H1 (cell line): ENCODE measurements at regions not wholly inside any gene's neighbourhood (a gene's known extent, or its start where the extent isn't known, plus 50 kb on each side); places are given as distances from the start of the nearest gene placed in this dataset.

ENCODE experiments used
- CTCF ChIA-PET: fragments of 300-600 bp; sonication (Branson Sonifier 250); formaldehyde crosslinking; loops from one replicate; lab custom pipeline; 2021; ENCODE audit not compliant: partially characterized antibody; lab: Charles Lee
- POLR2A ChIA-PET: fragments of 300-600 bp; sonication (Branson Sonifier 250); formaldehyde crosslinking; loops from one replicate; lab custom pipeline; 2021; ENCODE audit warnings: inconsistent platforms; ENCODE audit not compliant: partially characterized antibody; lab: Charles Lee
- DNase-seq, 2 experiments: peaks; one replicate each; pipeline versions ENCODE4 v3.0.0 to v3.0.0-alpha.2; 2010 to 2022; ENCODE audit warnings: low spot score in 2 of 2, low read depth in 1 of 2, mixed read lengths in 1 of 2
- FAIRE-seq: peaks from 2 replicates; lab custom pipeline; 2011; peaks lifted over from hg19 to GRCh38; lab: Jason Lieb, UNC
- H2AFZ ChIP-seq: 2 replicates; pipeline ENCODE4 v1.8.1; 2012; ENCODE audit warnings: low read length, inconsistent platforms
- H2AK5ac ChIP-seq: 2 replicates; pipeline ENCODE4 v1.6.1; 2013; ENCODE audit warnings: low read depth, low read length
- H2BK120ac ChIP-seq: replicated peaks from 2 replicates; pipeline ENCODE3; 2013; ENCODE audit warnings: low read depth, low read length, inconsistent platforms
- H2BK12ac ChIP-seq: 2 replicates; pipeline ENCODE4 v1.6.1; 2013; ENCODE audit warnings: low read depth, low read length
- H2BK15ac ChIP-seq: 2 replicates; pipeline ENCODE4 v1.6.1; 2013; ENCODE audit warnings: low read length
- H2BK20ac ChIP-seq: 2 replicates; pipeline ENCODE4 v1.6.1; 2013; ENCODE audit warnings: low read length
- H2BK5ac ChIP-seq: 2 replicates; pipeline ENCODE4 v1.6.1; 2013; ENCODE audit warnings: low read depth, low read length
- H3K14ac ChIP-seq: 2 replicates; pipeline ENCODE4 v1.6.1; 2013; ENCODE audit warnings: inconsistent platforms; ENCODE audit not compliant: insufficient read length
- H3K18ac ChIP-seq: 2 replicates; pipeline ENCODE4 v1.6.1; 2013; ENCODE audit warnings: low read length; ENCODE audit errors: extremely low read depth
- H3K23ac ChIP-seq: 2 replicates; pipeline ENCODE4 v1.6.1; 2013; ENCODE audit warnings: inconsistent platforms; ENCODE audit not compliant: insufficient read length
- H3K23me2 ChIP-seq: 2 replicates; pipeline ENCODE4 v1.6.1; 2013; ENCODE audit warnings: low read depth, low read length
- H3K27ac ChIP-seq: 2 replicates; pipeline ENCODE4 v1.6.1; 2011; ENCODE audit warnings: low read depth, low read length, inconsistent platforms
- H3K27me3 ChIP-seq, 4 experiments: replicated peaks in 1 of 4; 1 replicate in 1 of 4; 2 replicates in 3 of 4; pipeline versions ENCODE4 v1.6.1 to v1.8.1; 2011 to 2013; ENCODE audit warnings: low read length in 3 of 4, mild to moderate bottlenecking in 3 of 4, inconsistent platforms in 2 of 4, mixed read lengths in 2 of 4, moderate library complexity in 1 of 4; ENCODE audit not compliant: control insufficient read depth in 3 of 4, insufficient read depth in 3 of 4; ENCODE audit errors: extremely low read depth in 1 of 4
- H3K36me3 ChIP-seq, 4 experiments: 2 replicates each; pipeline versions ENCODE4 v1.6.1 to v1.8.1; 2011 to 2013; ENCODE audit warnings: mild to moderate bottlenecking in 4 of 4, low read length in 3 of 4, moderate library complexity in 2 of 4, control low read depth in 1 of 4, inconsistent platforms in 1 of 4; ENCODE audit not compliant: insufficient read depth in 4 of 4, control insufficient read depth in 2 of 4
- H3K4ac ChIP-seq: replicated peaks from 2 replicates; pipeline ENCODE3; 2013; ENCODE audit warnings: low read length, low read depth, mixed read lengths, inconsistent platforms; ENCODE audit not compliant: insufficient read length
- H3K4me1 ChIP-seq, 4 experiments: replicated peaks in 1 of 4; 1 replicate in 1 of 4; 2 replicates in 3 of 4; pipeline versions ENCODE4 v1.6.1 to v1.8.1; 2011 to 2013; ENCODE audit warnings: low read length in 3 of 4, inconsistent platforms in 2 of 4, mixed read lengths in 1 of 4; ENCODE audit not compliant: insufficient read depth in 4 of 4, control insufficient read depth in 3 of 4
- H3K4me2 ChIP-seq, 2 experiments: 2 replicates each; pipeline versions ENCODE4 v1.6.1 to v1.8.1; 2011 to 2013; ENCODE audit warnings: low read depth in 2 of 2, low read length in 2 of 2, control low read depth in 1 of 2, inconsistent platforms in 1 of 2, mild to moderate bottlenecking in 1 of 2; ENCODE audit not compliant: insufficient read depth in 1 of 2
- H3K4me3 ChIP-seq, 4 experiments: fragments of 200-600, 300-600 bp in 1 of 4; sonication (generic), shearing (Covaris generic), sonication (Bioruptor Twin) in 1 of 4; 2 replicates each; pipeline versions ENCODE4 v1.5.1 to v1.8.1; 2011 to 2016; ENCODE audit warnings: low read length in 4 of 4, low read depth in 3 of 4, control low read depth in 2 of 4, inconsistent platforms in 2 of 4, mild to moderate bottlenecking in 2 of 4, mixed read lengths in 1 of 4, moderate library complexity in 1 of 4; ENCODE audit not compliant: insufficient read depth in 2 of 4; ENCODE audit errors: extremely low read depth in 1 of 4
- H3K56ac ChIP-seq: replicated peaks from 2 replicates; pipeline ENCODE3; 2013; ENCODE audit warnings: low read depth, mild to moderate bottlenecking, mixed read lengths, low read length, inconsistent platforms; ENCODE audit not compliant: insufficient read length
- H3K79me1 ChIP-seq: 2 replicates; pipeline ENCODE4 v1.6.1; 2013; ENCODE audit warnings: low read depth, low read length, control low read depth
- H3K79me2 ChIP-seq, 2 experiments: 2 replicates each; pipeline versions ENCODE4 v1.6.1 to v1.8.1; 2012 to 2013; ENCODE audit warnings: low read length in 2 of 2, mild to moderate bottlenecking in 2 of 2, inconsistent platforms in 1 of 2; ENCODE audit not compliant: insufficient read depth in 2 of 2, control insufficient read depth in 1 of 2
- H3K9ac ChIP-seq, 4 experiments: replicated peaks in 1 of 4; 1 replicate in 1 of 4; 2 replicates in 3 of 4; pipeline versions ENCODE4 v1.6.1 to v1.8.1; 2011 to 2013; ENCODE audit warnings: low read depth in 3 of 4, low read length in 3 of 4, control low read depth in 2 of 4, mild to moderate bottlenecking in 2 of 4, moderate library complexity in 2 of 4, inconsistent platforms in 1 of 4; ENCODE audit errors: extremely low read depth in 1 of 4
- H3K9me3 ChIP-seq, 2 experiments: 2 replicates each; pipeline versions ENCODE4 v1.6.1 to v1.8.1; 2012 to 2013; ENCODE audit warnings: mild to moderate bottlenecking in 2 of 2, moderate library complexity in 2 of 2, control low read depth in 1 of 2, inconsistent platforms in 1 of 2, low read depth in 1 of 2, low read length in 1 of 2, mixed read lengths in 1 of 2; ENCODE audit not compliant: insufficient read depth in 2 of 2
- H4K20me1 ChIP-seq, 2 experiments: replicated peaks in 1 of 2; 2 replicates each; pipeline versions ENCODE3 to v1.8.1; 2011 to 2013; ENCODE audit warnings: inconsistent platforms in 2 of 2, low read length in 2 of 2, mild to moderate bottlenecking in 1 of 2; ENCODE audit not compliant: insufficient read depth in 2 of 2, control insufficient read depth in 1 of 2
- H4K5ac ChIP-seq: 2 replicates; pipeline ENCODE4 v1.6.1; 2013; ENCODE audit warnings: low read length, low read depth, mixed read lengths, inconsistent platforms; ENCODE audit not compliant: insufficient read length
- H4K8ac ChIP-seq: 2 replicates; pipeline ENCODE4 v1.8.0; 2013; ENCODE audit warnings: mild to moderate bottlenecking, moderate library complexity, low read length, inconsistent platforms; ENCODE audit not compliant: insufficient read depth; ENCODE audit errors: extremely low read depth
- H4K91ac ChIP-seq: replicated peaks from 2 replicates; pipeline ENCODE3; 2013; ENCODE audit warnings: low read length, mixed read lengths, inconsistent platforms; ENCODE audit not compliant: insufficient read length
- CHD1 ChIP-seq: IDR thresholded peaks from 2 replicates; pipeline ENCODE4 v1.6.1; 2012; ENCODE audit warnings: low read depth, low read length, improper control_type of control experiment
- FOSL1 ChIP-seq: IDR thresholded peaks from 2 replicates; pipeline ENCODE4 v1.6.1; 2011; ENCODE audit warnings: mild to moderate bottlenecking, low read depth, low read length, moderate library complexity; ENCODE audit not compliant: insufficient read depth
- KDM1A ChIP-seq: fragments of 200-600, 300-600 bp; sonication (generic); IDR thresholded peaks from 2 replicates; pipeline ENCODE4 v1.7.1; 2016; ENCODE audit warnings: mild to moderate bottlenecking, low read length, borderline replicate concordance
- RBBP5 ChIP-seq: IDR thresholded peaks from 2 replicates; pipeline ENCODE4 v1.7.1; 2012; ENCODE audit warnings: low read depth, mild to moderate bottlenecking, inconsistent platforms, low read length, moderate library complexity, borderline replicate concordance
- WGBS, 2 experiments: shearing (Covaris generic) in 1 of 2; methylation state at CpG; one replicate each; pipeline versions ENCODE4 v1.1.6 to v1.1.7; 2013 to 2015; ENCODE audit warnings: low lambda C conversion rate in 2 of 2, mixed read lengths in 2 of 2, inconsistent platforms in 1 of 2, low coverage in 1 of 2, missing lambda C conversion rate in 1 of 2; ENCODE audit not compliant: insufficient replicate concordance in 2 of 2, insufficient coverage in 1 of 2, insufficient read length in 1 of 2; ENCODE audit errors: extremely low coverage in 1 of 2, missing lambda C conversion rate in 1 of 2; 5-methylcytosine and 5-hydroxymethylcytosine counted together
- TF ChIP-seq, protein P1 (sequence below): IDR thresholded peaks from 2 replicates; pipeline ENCODE4 v1.6.1; 2011; ENCODE audit warnings: low read length, improper control_type of control experiment

DNA sequence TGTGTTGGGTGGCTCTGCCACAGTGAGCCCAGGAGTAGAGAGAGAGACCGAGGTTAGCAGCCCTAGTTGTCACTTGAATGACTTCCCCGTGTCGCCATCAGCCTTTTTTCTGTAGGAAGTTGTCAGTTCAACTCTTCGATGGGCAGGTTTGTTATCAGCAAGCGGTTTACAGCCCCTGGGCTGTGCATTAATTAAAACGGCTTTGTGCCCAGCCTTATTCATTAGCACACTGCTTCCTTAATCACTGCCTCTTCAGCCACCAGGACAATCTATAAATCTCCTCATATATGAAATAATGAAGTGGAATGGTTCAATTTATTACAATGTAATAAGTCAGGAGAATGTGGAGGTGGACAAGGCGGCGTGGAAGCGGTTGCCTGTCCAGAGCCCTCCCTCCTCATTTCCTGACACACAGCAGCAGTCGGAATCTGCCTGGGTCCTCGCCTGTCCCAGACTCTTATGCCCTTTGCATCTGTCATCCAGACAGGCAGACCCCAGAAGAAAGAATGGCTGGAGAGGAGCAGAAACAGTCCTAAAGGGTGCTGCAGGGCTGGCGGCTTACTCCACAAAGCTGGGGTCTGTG lies 122.4 kb upstream of the OPCML start:
- Histone ChIP-seq H3K18ac (no peak overlapping the region), H2BK5ac (no peak overlapping the region), H3K56ac (no peak overlapping the region), H2AFZ (no peak overlapping the region), H3K27me3 (peaks cover 0 to 2% (median 0%) of the 10 kb centered on the region in 4 experiments; a peak in 1 of 7 replicates), H3K27ac (no peak overlapping the region), H4K8ac (no peak overlapping the region), H4K20me1 (no peaks in the 10 kb centered on the region), H3K79me2 (no peaks in the 10 kb centered on the region), H3K4me2 (no peak overlapping the region), H2BK20ac (no peak overlapping the region), H3K36me3 (no peaks in the 10 kb centered on the region), H2AK5ac (no peak overlapping the region), H3K4me1 (peaks cover 2 to 7% (median 5%) of the 10 kb centered on the region in 4 experiments), H3K9me3 (no peaks in the 10 kb centered on the region), H2BK12ac (no peak overlapping the region), H3K23ac (no peak overlapping the region), H2BK120ac (no peak overlapping the region), H4K5ac (no peak overlapping the region), H3K9ac (no peak overlapping the region), H3K23me2 (peaks cover 3% of the 10 kb centered on the region; the same call in 1 of the 2 replicates), H3K4ac (no peak overlapping the region), H3K14ac (no peak overlapping the region), H3K79me1 (no peaks in the 10 kb centered on the region), H2BK15ac (no peak overlapping the region), H3K4me3 (no peak overlapping the region), H4K91ac (no peak overlapping the region)
- POLR2A ChIA-PET: no interaction called here
- CTCF ChIA-PET: interaction anchor here (0.7 kb wide), 1 partner anchor 20 kb away, joined by 3 read pairs; no protein-coding TSS in a partner anchor
- no peak for TF ChIP-seq CHD1
- TF ChIP-seq RBBP5: no peak
- no peak for TF ChIP-seq KDM1A
- no peak for TF ChIP-seq FOSL1
- TF ChIP-seq, protein P1, sequence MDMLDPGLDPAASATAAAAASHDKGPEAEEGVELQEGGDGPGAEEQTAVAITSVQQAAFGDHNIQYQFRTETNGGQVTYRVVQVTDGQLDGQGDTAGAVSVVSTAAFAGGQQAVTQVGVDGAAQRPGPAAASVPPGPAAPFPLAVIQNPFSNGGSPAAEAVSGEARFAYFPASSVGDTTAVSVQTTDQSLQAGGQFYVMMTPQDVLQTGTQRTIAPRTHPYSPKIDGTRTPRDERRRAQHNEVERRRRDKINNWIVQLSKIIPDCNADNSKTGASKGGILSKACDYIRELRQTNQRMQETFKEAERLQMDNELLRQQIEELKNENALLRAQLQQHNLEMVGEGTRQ: no peak
- FAIRE-seq (no peak), DNase-seq (no peak)
- 92% methylated on average over 12 of the region's 12 CpGs; no CpG with 5 or more reads in 1 of the 2 experiments for WGBS, 2 experiments
